ENCODE measurements at regions not wholly inside any gene's neighbourhood (a gene's known extent, or its start where the extent isn't known, plus 50 kb on each side); places are given as distances from the start of the nearest gene placed in this dataset.

DNA sequence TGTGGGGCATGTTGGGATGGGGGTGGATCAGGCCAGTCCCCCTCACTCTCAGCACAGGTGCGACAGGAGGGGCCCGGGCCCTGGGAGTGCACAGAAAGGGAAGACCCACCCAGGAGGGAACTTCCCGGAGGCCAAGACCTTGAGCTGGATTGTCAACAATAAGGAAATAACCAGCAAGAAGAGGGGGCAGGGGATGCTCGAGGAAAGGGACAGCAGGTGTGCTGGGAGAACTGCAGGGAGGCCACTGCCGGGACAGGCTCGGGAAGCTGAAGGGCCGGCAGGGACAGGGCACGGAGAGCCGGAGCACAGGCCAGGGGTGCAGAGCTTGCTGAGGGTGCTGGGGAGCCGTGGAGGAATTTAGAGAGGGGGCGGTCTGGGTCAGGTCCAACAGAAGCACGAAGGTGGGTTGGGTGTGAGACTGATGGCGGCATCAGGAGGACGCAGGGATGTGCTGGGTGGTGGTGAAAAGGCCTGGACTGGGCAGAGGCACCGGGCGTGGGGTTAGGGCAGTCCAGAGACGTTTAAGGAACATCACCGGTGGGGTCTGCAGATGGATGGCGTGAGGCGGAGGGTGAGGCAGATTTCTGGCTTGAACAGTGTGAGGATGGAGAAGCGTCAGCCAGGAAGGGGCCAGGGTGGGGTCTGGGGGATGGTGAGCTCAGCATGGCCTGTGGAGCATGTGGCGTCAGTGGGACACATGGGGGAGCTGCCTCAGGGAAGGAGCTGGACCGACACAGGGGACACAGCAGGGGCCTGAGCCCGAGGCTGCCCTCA lies 54.8 kb downstream of the ADRA2C start (continued):
- TF ChIP-seq RBM14 (IDR thresholded peaks at IDR 0.05; ENCODE audit: borderline replicate concordance, insufficient read depth, low read depth, low read length) (no peak), KAT2B (IDR thresholded peaks at IDR 0.05; ENCODE audit: low read depth, low read length) (no peak), POLR2B (IDR thresholded peaks at IDR 0.05; ENCODE audit: low read depth, partially characterized antibody) (no peak), TOE1 (IDR thresholded peaks at IDR 0.05; ENCODE audit: borderline replicate concordance) (no peak), TOE1 (CRISPR knock-in tag; IDR thresholded peaks at IDR 0.05; ENCODE audit: borderline replicate concordance, low read depth) (no peak), ESRRA (IDR thresholded peaks at IDR 0.05; ENCODE audit: borderline replicate concordance, low read depth) (no peak), RHOXF2B (CRISPR knock-in tag; conservative IDR thresholded peaks at IDR 0.05) (no peak), HCFC1 (IDR thresholded peaks at IDR 0.05; ENCODE audit: low read depth, low read length) (no peak), NFE2 (IDR thresholded peaks at IDR 0.05; ENCODE audit: low read depth) (no peak), ZNF41 (CRISPR knock-in tag; conservative IDR thresholded peaks at IDR 0.05) (no peak)
- TF ChIP-seq, protein P1, sequence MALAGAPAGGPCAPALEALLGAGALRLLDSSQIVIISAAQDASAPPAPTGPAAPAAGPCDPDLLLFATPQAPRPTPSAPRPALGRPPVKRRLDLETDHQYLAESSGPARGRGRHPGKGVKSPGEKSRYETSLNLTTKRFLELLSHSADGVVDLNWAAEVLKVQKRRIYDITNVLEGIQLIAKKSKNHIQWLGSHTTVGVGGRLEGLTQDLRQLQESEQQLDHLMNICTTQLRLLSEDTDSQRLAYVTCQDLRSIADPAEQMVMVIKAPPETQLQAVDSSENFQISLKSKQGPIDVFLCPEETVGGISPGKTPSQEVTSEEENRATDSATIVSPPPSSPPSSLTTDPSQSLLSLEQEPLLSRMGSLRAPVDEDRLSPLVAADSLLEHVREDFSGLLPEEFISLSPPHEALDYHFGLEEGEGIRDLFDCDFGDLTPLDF (CRISPR knock-in tag; IDR thresholded peaks at IDR 0.05), result no peak

Measured in K562 (cell line).